Stimulated activated CD4-positive, alpha-beta T cell treated with anti-CD3 and anti-CD28 coated beads, Interleukin-1b, Interleukin-23, amount 100 ng/mL, for 48 hours (primary cell): ENCODE measurements at regions not wholly inside any gene's neighbourhood (a gene's known extent, or its start where the extent isn't known, plus 50 kb on each side); places are given as distances from the start of the nearest gene placed in this dataset.

Source experiments
- DNase-seq: peaks from one replicate; pipeline ENCODE4 v3.0.0-alpha.2; 2020

DNA sequence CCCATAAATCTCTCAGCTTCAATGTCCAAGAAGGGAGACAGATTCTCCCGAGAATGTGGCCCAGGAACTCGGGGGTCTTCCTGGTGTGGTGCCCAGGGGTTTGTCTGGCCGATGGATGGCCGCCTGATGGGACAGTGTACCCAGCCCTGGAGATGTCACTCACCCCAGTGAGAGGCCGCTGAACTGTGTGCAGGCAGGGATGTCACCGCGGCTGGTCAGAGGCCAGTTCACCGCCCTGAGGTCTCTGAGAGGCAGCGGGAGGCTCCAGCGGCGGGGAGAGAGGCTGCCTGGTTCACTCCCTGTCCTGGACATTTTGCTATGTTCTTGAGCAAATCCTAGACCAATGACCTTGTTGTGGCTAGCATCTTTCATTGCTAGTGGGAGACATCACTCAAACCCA, 1349.5 kb downstream of the BRD1 start:
- DNase-seq, result no peak

DNA sequence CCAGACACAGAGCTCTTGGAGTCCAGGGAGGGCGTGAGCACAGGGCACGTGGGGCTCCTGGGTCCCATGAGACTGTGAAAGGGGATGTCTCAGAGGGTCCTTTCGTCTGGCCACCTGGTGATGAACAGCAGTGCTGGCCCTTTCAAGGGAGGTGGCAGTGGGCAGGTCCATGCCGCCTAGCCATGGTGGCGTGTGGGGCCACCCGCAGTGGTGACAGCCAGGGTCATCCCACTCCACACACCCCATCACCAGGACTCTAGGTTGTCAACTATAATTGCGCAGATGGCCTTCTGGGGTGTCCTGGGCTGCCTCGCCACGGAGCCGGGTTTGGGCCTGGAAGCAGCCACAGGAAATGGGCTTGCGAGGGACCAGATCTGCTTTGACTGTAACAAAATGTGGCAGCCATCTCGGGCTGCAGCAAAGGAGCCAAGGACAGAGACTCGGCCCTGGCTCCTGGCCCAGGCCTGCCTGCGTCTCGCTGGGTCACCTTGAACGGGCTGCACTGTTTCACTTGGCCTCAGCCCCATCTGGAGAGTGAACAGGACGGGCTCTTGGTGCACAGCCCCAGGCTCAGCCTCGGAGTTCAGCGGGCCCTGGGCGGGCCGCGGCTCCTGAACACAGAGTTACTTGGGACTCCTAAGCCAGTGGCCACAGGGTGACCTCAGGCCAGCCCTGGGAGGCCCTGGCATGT, 1350.5 kb downstream of the BRD1 start:
- DNase-seq, result no peak

DNA sequence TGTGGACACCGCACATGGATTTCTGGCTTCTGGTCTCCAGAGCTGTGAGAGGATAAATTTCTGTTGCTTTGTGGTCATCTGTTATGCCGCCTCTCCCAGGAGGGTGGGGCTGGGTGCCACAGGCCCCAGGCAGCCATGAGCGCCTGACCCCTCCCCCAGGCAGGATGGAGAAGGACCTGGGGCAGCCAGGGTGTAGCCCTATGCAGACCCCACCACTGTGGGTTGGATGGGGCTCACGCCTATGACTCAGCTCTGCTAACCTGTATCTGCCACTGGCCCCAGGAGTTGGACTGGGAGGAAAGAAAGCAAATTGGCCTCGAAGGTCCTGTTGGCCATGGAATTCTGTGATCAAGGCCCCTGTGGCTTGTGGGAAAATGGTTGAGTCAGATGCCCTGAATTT, 1351.1 kb downstream of the BRD1 start:
- no peak for DNase-seq

DNA sequence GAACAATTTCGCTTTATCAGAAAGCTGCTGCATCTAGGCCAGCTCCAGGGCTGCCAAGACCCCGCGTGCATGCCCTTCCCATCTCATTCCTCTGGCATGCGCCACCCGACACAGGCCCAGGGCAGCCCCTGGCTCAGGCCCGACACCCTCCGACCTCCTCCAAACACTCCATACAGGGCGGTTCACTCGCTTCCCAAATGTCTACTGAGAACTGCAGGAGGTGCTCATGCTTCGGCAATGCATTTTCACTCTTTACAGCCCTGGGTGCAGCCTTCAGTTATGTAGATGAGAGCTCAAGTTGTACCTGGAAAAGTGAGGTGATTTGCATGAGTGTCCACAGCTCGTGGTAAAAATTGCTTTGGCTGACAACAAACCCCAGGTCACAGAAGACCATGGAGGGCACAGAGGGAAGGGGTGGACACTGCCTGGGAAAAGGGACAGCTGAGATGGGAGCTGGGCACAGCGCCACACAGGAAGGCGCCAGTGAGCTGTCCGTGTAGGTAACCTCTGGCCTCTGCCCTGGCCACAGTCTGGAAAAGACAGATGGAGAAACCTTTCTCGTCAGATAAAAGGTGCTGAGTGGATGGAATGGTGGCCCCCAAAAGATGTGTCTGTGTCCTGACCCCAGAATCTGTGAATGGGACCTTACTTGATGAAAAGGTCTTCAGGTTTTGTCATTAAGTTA, 1351.9 kb downstream of the BRD1 start:
- no peak for DNase-seq

DNA sequence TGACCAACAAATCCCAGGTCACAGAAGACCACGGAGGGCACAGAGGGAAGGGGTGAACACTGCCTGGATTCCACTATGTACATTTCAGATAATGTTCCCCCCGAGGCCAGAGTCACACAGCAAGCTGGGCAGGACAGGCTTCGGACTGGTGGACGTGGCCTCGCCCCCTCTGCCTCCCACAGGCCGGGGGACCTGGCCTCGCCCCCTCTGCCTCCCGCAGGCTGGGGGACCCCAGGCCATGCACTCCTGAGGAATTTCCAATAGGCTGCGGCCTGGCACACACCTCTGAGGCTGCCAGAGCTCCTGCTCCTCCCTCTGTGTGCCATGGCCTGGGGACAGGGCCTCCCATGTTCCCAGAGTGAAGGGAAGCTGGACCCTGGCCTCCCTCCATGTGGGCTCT, 1352.8 kb downstream of the BRD1 start:
- no peak for DNase-seq

DNA sequence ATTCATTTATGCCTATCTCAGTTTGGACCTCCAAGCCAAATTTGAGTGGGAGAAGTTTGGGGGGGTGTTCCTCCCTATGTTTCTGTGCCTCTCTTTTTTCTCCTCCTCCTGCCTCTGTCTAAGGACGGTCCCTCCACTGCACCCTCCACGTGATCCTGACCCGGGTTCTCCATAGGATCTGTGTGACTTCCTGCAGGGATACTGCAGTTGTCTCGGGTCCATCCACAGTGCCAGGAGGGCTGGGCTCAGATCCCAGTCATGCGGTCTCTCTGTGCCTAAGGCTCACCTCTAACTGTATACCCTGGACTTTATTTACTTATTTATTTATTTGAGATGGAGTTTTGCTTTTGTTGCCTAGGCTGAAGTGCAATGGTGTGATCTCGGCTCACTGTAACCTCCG, 1354.5 kb downstream of the BRD1 start:
- DNase-seq, result no peak

DNA sequence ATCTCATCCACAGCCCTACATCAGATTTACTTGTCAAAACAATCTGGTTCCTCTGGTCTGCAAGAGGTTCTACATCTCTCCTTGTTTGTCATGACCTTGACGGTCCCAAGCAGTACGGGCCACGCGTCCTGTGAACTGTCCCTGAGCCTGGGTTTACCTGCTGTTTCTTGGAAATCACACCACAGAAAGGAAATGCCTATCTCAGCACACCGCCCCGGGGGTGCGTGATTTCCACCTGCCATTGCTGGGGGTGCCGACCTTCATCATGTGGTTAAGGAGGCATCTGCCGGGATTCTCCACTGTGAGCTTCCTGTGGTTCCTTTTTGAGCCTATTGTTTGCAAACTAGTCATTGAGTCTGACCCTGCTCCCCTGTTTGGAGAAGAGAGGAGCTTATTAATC, 1363.4 kb downstream of the BRD1 start:
- DNase-seq, result no peak

DNA sequence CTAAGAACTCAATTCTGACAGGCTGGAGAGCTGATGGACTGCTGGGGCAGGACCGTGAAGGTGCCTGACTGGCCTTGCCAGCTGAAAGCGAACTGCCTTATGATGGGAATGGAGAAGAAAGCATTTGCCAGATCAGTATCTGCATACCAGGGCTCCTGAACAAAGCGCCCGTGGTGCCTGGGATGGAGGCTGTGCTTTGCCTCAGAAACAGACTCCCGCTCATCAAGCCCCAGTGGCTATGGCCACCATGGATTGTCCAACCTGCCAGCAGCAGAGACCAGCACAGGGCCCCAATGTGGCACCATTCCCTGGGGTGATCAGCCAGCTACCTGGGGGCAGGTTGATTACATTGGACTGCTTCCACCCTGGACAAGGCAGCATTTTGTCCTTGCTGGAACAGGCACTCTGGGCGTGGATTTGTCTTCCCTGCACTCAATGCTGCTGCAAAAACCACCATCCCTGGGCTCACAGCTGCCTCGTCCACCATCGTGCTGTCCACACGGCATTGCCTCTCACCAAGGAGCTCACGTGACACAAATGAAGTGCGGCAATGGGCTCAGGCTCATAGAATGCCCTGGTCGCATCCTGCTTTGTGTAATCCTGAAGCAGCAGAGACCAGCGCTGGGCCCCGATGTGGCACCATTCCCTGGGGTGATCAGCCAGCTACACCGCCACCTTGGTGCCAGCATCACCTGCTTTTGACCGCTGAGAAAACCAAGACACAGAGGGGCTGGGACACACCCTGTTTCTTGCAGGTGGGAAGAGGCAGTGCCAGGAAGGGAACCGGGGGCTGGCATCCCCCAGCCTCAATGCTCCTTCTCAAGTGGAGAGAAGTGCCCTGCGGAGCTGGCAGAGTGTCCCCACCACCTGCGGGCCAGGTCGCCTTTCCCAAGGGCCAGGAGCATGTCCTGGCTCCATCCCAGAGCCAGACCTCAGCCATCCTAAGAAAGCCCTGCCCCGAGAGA, 1367.5 kb downstream of the BRD1 start:
- no peak for DNase-seq

DNA sequence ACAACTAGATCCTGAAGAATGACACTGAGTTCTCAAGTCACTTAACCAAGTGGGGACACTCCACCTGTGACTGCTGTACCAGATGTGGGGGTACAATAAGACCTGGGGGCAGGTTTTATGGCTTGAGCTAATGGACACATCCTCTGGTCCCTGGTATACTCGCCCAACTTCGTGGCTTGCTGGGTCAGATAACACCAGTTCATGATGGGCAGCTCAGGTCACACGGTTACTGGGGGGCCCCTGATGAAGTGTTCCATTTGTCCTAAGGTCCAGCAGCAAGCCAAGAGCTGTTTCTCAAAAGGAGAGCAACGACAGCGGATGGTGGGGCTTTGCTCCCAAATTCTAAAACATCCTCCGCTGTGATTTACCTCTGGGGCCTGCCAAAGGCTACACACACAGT, 1368.4 kb downstream of the BRD1 start:
- no peak for DNase-seq

DNA sequence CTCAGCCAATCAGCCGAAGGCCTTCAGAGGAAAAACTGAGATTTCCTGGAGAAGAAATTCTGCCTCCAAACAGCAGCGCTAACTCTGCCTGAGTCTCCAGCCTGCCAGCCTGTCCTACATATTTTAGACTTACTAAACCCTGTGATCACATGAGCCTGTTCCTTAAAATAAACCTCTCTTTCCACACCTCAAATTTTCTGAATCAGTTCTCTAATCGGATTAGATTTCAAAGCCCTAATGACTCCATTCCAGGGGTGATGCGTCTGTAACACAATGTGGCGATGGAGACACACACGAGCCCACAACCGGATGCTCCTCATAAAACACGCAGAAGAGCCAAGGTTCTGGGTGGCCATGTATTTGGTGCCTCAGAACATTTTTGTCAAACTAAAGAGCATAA, 1371.2 kb downstream of the BRD1 start:
- no peak for DNase-seq

DNA sequence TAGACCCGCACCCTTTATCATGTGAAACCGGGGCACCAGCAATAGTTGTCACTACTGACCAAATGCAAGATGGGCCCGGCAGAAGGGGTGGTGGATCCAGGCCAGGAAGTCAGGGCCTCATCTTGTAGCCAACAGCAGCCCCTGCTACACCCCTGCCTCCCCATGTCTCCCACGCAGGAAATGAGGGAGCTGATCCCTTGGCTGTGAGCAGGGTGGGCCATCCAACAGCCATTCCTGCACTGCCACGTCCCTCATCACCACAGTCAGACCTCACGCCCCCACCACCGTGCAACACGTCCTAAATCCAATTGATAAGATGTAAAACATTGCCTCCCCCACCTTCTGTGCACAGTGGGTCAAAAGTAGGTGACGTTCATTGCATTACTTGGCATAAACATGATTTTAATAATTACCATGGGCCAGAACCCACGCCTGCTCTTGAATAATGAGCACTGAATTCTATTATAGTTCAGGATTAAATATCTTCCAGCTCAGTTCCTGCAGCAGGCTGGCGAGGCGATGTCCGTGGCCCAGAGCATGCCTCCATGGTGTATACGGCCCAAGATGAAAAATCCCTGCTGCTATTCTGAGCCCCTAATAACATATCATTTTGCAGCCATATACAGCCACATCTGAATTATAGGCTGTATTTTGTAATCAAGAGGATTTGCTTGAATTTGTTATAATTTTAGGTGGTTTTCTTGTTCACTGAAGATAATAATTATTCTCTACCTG, 1373.8 kb downstream of the BRD1 start:
- no peak for DNase-seq

DNA sequence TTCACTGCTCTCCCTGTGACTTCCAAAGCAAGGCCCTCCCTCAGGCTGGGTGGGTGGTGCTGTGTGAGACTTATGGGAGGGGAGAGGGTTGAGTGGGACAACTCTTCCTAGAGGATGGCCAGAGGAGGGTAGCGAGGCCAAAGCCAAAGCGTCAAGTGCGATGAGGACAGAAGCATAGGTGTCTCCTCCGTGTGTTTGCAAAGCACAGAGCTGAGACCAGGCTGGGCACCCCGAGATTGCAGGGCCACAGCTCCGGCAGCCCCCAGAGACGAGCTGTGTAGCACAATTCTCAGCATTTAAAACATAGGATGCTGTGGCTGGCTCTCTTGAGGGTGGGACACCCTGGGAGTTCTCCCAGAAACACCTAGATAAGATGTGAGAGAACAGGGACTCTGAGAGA, 1374.5 kb downstream of the BRD1 start:
- no peak for DNase-seq

DNA sequence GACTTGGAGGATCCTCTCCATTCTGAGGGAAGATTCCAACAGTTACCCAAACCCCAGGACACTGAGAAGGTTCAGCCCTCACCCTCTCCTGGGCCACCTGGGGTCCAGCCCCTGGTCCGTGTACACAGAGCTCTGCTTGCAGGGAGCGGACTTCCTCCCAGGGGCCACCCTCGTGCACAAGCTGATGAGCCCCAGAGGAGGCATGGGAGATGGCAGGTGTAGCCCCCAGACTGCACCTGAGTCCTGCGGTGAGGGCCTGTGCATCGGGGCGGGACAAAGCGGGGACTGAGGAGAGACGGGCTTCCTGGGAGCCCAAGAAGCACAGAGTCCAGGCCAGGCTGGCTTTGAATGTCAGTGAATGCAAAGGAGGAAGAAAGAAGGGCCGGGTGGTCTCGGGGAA, 1374.9 kb downstream of the BRD1 start:
- no peak for DNase-seq

DNA sequence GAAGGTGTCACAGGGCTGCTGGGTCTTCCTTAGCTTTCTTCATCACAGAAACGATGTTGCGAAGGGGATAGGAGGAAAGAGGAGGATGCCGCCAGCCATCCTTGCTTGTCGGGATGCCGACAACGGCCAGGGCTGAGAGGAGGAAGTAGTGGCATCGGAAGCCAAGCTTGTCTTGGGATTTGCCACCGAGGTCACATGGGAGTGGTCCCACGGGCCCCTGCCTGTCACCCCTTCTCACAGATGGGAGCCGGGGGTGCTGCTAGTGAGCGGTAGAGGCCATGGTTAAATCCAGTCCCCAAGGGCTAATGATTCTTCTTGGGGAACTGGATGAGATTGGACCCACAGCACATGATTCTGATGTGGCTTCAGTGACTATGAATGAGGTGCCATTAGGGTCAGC, 1375.8 kb downstream of the BRD1 start:
- DNase-seq, result no peak

DNA sequence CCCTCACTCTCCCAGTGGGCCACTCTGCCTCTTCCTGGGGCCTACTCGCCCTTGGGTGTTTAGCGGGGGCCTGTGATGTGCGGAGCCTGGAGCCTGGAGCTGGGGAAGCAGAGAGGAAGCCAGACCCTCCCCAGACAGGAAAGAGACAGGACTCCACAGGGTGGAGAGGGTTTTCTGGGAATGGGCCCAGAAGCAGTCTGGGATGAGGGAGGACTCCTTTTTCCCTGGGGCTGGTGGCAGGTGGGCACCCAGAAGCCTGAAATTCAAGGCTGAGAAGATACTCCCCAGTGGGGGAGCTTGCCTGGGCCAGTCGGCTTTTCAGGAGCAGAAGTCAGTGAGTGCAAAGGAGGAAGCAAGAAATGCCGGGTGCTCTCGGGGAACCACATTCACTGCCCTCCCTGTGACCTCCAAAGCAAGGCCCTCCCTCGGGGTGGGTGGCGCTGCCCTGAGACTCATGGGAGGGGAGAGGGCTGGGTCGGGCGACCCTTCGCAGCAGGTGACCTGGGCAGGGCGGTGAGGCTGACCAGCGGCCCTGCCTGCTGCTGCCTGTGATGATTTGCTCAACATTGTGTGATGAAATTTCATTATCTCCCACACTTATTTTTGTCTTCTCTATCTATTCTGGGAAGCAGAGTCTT, 1377.4 kb downstream of the BRD1 start:
- no peak for DNase-seq

DNA sequence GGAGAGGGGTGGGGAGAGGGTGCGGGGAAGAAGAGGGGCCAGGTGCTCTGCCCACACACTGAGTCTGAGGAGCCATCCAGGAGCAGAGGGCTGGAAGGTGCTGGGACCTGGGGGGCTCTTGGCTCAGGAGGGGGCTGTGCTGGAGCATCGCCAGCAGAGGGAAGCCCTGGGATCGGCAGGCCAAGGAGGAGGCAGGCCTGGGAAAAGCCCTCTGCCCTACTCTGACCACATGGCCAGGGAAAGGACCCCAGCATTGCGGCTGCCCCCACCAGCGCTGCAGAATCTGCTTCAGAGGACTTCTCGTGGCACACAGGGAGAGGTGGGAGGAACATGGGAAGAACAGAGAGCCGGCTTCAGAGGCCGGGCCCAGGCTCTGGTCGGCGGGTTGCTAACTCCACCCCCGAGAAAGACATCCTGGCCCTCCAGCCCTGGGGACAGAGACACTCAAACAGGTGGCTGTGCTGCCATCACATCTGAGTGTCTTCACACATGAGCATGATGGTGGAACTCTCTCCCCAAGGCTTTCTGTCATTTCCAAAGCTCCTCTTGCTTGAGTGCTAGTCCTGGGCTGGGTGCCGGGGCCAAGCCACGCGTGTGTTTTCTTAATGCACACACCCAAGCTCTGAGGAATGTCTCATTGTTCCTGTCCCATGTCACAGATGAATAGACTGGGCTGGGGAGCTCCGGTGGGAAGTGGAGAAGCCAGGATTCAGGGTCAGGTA, 1378.0 kb downstream of the BRD1 start:
- DNase-seq, result no peak

DNA sequence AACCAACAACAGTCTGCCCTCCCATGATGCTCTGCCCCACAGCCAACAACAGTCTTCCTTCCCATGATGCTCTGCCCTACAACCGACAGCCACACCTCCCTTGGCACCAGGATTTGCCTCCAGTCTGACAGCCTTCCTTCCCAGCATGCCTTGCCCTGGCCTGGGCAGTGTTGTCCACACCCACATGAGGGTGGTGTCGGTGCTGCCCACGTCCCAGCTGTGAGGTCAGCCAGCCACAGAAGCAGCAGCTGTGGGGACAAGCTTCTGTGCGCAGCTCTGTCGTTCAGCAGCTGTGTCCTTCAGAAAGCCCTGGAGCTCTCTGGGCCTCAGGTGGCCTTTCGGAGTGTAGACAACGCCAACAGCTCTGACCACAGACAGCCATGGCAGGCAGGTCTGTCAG, 1378.9 kb downstream of the BRD1 start:
- DNase-seq, result no peak

DNA sequence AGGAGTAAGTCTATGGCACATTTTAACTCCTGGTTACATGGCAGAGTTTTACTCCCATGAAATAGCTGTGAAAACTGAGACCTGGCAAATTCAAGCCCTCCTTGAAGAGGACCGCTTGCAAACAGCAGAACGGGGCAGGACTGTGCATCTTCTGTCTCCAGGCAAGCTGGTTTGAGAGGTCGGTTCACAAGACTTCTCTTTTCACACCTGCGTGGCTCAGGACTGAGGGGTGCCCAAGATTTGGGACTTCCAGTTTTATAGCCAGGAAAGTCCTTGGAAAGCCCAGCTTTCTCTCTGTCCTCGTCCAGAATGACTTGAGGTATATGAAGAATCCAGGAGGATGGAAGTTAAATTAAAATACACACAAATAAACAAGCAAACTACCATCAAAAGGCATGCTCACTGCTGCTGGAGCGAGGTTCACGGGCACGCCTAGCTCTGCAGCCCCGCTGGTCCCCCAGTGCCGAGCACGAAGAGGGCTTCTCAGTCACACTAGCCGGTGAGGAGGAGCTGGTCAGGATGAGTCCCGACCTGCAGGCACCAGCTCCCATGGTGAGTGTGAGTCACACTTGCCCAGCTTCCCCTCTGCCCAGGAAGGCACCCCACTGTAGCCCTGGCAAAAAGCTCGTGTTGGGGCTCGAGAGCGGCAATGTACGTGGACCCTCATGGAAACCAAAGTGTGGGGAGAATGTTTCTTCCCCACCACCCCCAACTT, 1382.4 kb downstream of the BRD1 start:
- no peak for DNase-seq

DNA sequence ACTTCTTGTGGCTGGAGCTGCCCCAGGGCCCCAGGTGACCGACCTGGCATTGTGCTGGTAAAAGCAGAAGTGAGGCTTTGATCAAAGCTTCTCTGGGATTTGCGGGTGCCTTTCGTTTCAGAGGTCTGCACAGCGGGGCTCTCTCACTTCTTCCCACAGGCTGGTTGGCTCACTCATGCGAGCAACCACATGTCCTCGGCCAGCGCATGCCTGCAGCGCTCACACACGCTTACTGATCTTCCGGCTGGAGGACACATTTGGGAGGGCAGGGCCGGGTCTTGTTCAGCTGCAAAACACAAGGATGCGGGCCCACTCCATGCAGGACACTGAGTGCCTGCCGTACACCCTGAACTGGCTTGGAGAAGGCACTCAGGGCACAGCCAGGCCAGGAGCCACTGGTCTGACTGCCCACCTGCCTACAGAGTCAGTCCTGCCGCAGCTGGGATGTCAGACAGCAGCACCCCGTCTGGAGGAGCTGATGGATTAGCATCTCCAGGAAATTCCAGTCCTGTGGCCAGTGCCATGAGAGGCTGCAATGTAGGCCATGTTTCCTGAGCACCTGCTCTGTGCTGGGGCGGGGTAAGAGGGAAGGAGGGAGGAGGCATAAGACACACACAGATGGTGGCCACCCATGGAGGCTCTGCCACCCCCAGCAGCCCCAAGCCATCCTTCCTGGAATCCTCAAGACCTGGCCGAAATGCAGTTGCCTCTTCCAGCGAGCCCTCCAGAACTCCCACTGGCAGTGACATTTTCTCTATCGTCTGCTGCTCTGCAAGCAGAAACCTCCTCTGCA, 1383.2 kb downstream of the BRD1 start:
- DNase-seq, result no peak

DNA sequence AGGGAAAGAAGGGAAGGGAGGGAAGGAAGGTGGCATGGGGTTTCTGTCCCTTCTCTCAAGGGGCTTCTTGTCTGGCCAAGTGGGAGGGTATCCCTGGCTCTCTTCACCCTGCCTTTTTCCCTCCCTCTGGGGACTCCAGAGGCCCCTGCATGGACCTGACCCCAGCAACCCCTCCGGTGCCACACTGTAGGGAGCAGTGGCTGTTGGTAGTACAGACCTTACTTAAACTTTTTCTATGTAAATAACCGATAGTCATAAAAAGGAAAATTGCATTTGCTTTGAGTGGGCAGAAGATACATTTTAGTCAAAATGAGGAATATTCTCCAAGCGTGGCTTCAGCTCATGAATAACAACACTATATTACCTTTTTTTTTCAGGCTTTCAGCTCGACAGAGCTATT, 1384.0 kb downstream of the BRD1 start:
- DNase-seq, result no peak
